ENCODE measurements at regions not wholly inside any gene's neighbourhood (a gene's known extent, or its start where the extent isn't known, plus 50 kb on each side); places are given as distances from the start of the nearest gene placed in this dataset.

DNA sequence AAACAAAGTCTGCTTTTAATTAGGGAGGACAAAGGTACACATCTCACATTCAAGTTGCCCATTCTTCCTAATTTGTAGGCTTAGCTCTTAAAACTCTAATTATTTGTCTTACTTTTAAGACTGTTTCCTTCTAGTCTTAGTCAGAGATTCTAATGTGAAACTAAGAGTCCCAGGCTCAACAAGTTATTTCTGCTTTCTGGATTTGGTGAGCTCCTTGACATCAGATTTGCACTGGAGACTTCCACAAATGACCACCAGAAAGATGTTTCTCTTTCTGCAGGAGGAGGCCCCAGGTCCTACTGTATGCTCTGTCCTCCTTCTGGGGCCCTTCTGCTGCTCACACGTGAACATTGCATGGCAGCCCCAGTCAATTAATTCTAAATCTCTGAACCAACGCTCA, 194.2 kb upstream of the JUN start:
- no peak for DNase-seq

DNA sequence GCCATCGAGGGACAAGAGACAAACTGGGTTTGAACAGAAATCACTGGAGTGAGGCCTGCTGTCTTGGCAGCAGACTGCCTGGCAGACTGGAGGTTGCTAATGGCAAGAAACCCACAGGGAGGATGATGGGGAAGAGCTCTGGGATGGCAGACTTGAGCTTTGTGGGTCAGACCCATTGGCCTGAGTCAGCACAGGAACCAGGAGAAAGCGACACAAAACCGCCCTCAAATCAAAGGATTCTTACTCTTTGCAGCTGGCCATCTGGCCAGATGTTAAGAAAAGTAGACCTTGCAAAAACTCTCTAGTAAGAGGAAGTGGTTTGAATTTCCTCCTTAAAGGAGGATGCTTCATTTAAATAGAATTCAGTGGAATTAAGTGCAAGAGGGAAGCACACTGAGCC, 195.2 kb upstream of the JUN start:
- no peak for DNase-seq

DNA sequence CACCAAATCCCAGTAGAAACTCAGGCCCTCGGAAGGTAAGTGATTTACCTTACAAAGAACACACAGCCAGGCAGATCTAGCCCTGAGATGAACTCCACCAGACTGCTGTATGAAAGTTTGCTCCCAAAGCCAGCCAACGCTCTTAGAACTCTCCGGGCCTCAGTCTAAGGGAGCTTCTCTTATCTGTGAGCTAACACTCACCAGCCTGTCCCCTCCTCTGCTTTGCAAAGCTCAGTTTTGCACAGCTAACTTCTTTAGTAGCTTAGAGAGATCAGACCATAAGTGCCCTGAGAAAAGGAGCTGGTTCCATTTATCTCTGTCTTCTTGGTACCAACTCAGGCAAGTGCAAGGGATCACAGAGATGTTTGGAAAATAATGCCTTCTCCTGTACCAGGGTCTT, 195.8 kb upstream of the JUN start:
- no peak for DNase-seq

DNA sequence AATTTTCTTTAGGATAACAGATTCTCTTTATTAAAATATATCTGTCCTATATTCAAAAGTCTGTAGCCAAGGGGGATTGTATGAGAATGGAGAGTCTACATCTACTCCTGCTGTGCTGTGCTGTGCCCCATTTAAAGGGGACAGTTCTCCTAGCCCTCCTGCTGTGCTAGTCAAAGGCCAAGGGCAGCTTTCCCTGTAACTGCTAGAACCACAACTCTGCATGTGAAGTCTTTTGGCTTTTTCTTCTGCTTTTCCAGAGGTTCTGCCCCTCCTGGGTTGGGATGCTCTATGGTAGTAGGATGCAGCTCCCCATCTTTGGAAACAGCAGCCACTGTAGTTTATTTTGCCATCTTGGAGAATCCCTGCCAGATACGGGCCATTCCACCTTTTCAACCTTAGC, 197.5 kb upstream of the JUN start:
- DNase-seq, result no peak

DNA sequence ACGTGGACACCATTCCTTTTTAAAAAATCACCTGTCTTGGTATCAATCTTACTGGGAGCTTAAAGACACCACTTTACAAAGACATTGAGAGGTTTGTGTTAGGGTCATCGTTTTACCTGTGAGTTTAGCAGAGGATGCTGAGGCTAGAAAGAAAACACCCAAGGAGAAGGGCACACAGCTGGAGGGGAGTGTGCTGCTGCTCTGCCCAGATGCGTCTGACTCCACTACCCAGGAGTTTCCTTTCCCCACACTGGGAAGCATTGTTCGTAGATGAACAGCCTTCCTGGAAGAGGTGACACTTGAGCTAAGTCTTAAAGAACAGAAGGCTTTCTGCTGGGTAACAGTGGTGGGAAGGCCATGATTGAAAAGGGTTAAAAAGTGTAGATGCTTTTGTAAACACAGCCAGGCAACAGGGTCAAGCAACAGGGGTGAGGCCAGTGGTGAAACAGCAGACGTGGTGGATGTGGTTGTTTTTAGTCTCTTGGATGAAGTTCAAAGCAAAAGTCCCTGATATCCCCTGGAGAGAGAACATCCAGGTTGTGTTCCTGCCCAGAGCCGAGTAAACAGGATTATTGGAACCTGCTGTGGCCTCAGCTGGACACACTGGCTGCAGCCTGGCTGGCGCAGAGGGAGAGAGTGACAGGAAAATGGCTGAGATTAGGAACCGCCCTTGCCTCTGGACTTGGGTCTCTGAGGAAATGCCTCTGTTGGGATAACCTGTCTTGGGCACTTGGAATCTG, 198.6 kb upstream of the JUN start:
- DNase-seq, result no peak

DNA sequence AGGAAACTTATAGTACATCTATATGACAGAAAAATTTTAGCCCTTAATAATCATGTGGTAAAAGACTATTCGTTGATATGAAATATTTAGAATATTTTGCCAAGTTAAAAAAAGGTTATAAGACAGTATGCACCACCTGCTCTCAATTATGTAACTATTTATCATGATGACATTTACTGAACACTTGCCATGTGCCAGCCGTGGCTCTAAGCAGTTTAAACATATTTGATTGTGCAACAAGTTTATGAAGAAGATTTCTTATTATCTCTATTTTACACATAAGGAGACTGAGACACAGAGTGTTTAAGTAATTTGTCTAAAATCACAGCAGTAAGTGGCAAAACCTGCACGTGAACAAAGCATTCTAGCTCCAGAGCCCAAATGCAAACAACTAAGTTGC, 199.3 kb upstream of the JUN start:
- DNase-seq, result no peak

DNA sequence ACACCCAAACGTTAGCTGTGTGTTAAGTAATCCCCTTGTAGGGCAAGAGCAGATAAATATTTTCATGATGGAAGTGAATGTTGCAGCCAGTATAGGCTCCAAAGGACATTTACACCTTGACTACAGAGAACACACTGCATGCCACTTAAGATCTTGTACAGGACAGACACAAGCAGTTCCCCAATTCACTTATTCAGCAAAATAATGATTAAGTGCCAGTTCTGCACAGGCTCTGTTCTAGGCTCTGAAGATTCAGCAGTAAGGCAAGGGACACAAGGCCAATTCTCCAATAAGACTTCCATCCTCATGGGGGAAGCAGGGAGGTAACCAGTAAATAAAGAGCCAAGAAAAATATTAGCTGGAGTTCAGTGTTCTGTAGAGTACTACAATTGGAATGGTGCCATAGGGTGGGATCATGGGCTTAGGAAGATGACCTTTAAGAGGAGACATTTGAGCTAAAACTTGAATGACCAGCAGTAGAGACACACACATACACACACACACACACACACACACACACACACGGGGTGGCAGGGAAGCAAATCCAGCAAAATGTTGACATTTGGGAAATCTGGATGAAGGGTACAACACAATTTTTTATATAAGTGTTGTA, 199.9 kb upstream of the JUN start:
- DNase-seq, result no peak

DNA sequence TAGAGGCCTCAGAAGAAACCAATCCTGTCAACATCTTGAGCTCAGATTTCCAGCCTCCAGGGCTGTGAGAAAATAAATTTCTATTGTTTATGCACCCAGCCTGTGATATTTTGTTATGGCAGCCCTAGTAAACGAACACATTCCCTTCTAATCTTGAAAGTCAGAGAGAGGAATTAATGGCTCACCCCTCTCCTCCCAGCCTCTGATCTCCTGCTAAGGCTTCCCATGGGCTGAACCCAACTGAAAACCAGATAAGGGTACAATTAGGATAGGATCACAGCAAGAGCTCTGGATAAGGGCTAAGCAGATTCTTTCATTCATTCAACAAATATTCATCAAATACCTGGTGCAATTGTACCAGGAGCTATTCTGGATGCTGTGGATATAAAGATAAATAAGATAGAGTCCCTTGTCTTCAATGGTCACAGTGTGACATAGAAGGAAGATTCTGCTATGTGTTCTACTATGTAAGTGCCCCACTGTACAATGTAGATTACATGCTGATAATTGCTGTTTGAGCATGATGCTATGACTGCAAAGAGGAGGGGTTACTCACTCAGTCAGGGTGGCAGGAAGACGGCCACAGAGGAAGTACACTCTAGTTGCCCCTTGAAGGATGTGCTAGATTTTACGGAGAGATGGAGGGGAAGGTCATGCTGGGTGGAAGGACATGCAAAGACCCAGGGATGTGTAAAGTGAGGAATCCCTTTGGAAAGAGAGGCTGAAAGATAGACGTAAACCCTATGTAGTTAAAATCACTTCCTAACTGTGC, 203.3 kb upstream of the JUN start:
- DNase-seq, result no peak

DNA sequence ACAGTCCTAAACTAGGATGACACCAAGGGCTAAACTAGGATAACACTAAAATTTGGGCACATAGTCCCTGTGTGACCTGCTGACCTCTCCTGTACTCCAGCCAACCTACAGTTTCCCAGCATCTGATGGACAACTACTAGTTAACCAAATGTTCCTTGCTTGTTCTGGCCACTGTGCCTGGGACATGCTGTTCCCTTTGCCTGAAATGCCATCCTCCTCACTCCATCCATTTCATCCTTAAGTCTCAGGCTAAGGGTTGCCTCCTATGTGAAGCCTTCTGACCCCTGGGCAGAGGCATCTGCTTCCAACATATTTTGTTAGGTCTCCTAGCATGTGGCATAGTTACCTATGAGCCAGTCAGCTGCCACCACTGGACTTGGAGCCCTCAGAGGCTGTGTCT, 204.9 kb upstream of the JUN start:
- no peak for DNase-seq

DNA sequence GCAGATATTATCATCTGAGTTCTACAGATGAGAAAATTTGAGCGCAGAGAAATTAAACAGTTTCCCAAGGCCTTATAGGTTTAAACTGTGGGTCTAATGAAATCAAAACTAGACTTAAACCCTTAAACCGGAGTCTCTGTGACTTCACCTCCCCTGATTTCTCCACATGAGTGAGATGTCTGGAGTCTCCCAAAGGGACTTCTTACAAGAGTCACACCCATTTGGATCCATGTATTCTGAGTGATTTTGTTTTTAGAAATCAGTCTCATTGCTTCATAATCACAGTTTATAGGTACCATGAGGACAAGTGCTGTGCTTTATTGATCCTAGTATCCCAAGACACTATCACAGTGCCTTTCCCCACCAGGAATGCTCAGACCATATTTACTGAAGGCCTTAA, 206.0 kb upstream of the JUN start:
- DNase-seq, result no peak

DNA sequence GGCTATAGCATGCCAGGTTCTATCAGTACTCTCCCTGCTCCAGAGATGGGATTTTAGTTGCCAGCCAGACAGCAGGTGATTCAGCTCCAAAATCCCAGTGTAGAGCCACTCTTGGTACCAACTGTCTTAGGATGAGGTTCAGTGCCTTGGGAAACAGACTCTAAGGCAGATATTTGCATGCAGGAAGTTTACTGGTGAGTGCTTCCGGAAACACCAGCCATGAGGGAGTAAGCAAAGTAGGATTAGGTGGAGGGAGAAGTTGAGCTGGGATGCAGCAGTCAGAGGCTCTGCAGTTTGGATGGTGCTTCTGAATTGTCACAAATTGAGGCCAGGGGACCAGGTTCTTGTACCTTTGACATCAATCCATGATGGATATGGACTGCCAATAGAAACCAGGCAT, 207.5 kb upstream of the JUN start:
- DNase-seq, result no peak

DNA sequence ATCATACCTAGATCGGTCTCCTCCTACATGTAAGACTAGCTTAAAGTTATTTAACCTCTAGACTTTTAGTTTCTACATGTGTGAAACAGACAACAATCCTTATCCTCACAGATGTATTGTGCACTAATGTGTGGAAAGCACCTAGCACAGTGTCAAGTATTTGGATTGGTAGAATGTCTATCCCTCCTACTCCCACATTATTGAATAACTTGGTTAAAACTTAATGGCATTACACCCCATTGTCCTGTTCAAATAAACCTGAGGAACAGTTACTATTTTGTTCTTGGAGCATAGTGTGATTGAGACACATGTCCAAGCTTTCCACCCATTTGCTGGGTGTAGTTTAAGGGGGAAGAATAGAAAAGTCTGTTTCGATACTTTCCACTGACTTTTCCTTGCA, 208.8 kb upstream of the JUN start:
- no peak for DNase-seq

DNA sequence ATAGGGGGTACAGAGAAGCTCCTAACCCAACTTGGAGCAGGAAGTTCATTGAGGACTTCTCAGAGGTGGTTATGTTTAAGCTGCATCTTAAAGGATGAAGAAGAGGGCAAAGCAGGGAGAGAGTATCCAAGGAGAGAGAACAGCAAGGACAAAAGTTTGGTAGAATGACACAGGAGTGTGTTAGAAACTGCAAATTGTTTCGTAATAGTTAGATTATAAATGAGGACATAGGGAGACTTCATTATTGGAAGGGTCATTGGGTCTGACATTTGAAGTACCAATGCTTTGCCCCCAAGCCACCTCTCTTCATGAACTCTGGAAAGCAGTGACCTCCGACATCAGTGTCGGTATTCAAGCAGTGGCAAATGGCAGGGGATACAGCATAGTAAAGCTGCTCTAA, 209.6 kb upstream of the JUN start:
- DNase-seq, result no peak

DNA sequence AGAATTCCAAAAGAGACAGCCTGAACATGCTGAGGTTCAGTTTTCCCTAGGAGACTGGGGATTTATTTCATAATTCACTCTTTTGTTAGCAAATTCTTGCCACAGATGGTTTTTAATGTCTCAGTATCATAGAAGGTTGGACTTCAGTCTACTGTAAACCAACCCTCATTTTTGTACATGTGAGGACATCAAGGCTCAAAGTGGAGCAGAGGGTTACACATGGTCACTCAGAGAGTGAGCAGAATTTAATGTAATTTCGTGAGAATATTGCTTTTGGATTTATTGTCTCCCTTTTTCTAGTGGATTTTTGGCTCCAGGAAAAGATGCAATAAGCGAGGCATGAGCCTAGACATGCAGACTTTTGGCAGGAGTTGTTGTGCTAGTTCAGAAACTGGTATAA, 210.8 kb upstream of the JUN start:
- no peak for DNase-seq

DNA sequence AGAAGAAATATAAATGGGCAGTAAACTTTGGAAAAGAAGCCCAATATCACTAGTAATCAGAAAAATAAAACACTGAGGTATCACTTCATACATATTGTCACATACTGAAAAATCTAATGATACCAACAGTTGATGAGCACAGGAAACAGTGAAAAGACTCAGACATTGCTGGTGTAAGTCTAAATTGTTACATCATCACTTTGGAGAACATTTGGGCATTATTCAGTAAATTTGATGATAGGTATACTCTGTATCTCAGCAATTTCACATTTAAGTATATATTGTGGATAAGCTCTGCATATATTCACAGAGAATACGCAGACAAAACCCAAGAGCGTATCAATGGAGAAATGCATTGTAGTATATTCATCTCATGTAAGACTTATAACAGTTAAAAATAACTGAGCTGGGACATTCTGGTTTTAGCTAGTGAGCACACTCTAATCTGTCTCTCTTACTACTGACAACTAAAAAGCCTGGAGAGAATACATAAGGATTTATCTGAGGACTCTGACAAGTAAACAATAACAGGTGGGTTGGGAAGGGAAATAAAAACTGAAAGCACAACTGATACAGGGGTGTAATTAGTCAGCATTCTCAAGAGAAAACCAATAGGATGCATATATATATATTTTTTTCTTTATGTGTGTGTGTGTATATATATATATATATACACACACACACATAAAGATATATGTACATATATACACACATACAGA, 212.7 kb upstream of the JUN start:
- no peak for DNase-seq

DNA sequence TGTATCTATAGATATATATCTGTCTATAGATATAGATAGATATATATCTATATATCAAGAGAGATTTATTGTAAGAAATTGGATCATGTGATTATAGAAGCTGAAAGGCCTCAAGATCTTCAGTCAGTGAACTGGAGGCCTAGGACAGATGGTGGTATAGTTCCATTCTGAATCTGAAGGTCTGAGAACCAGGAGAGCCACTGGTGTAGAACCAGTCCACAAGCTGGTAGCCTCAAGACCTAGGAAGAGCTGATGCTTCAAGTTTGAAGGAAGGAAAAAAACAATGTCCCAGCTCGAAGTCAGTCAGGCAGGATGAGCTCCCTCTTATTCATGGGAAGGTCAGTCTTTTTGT, 213.2 kb upstream of the JUN start:
- no peak for DNase-seq

DNA sequence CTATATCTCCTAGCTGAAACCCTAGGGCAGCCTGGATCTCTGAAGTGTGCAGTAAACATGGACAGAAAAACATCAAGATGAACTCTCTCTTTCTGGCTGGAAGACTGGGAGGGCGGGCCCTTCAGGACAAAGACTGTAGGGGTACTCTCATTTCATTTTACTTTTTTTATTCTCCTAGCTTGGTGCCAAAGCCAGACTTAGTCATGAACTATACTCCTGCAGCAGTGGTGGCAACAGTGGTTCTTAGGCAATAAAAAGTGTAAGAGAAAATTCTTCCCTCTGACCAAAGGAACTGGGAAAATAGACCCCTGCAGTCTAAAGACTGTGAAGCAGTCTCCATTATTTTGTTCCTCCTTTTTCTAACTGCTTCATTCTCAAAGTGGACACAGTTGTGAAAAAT, 213.8 kb upstream of the JUN start:
- no peak for DNase-seq

DNA sequence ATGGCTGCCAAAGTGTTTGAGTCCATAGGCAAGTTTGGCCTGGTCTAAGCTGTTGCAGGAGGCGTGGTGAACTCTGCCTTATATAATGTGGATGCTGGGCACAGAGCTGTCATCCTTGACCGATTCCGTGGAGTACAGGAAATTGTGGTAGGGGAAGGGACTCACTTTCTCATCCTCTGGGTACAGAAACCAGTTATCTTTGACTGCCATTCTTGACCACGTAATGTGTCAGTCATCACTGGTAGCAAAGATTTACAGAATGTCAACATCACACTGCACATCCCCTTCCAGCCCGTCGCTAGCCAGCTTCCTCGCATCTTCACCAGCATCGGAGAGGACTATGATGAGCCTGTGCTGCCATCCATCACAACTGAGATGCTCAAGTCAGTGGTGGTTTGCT, 215.8 kb upstream of the JUN start:
- no peak for DNase-seq

DNA sequence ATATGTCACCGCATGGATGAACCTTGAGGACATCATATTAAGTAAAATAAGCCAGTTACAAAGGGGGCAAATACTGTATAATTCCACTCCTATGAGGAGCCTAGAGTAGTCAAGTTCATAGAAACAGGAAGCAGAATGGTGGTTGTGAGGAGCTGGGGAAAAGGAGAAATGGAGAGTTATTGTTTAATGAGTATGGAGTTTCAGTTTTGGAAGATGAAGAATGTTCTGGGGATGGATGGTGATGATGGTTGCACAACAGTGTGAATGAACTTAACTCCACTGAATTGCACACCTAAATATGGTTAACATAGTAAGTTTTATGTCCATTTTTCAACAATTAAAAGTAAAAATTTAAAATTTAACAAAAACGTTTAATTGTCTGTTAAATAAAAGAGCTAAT, 220.9 kb upstream of the JUN start:
- no peak for DNase-seq

DNA sequence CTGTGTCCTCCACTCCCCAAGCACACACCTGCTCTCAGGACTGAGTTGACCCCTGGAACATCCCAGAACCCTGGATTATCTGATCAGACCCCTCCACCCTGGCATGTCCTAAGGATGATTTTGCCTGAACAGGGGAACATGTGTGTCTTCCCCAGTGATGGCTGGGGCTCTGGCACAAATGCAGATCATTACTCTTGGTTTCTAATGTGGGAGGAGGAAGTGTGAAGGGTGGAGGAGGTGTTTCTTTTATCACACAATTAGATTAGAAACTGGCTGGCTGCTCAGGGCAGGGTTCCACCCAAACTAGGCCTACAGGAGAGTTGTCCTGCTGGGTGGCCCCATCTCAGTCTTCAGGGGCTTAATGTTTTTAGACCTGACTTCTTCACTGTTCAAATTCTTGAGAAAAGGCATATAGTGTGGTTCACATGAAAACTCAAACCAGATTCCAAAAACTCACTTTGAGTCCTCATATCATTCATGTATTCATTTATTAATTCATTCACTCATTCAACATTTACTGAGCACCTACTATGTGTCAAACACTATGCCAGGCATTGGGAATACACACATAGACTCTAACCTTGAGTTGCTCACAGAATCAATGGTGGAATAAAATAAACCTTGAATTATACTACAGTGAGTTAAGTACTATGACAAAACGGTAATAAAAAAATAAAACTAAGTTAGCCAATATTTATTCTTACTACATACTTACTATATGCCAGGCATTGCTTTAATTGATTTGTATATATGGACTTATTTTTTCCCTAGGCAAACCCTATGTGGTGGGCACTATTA, 221.8 kb upstream of the JUN start:
- no peak for DNase-seq

DNA sequence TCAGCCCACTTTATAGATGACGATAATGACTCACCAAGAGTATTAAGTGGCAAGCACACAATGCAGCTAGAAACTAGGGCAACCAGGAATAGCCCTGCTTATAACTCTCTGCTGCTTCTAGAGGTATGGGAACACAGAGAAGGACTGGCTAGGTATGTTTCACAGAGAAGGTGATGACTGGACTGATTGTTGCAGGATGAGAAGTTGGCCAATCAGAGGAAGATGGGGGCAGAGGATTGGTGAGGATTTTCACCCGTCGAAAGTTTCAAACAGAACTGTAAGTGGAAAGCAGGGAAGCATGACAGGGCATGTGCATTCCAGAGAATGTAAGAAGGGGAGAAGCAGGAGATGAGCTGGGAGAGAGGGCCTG, 222.4 kb upstream of the JUN start:
- no peak for DNase-seq

DNA sequence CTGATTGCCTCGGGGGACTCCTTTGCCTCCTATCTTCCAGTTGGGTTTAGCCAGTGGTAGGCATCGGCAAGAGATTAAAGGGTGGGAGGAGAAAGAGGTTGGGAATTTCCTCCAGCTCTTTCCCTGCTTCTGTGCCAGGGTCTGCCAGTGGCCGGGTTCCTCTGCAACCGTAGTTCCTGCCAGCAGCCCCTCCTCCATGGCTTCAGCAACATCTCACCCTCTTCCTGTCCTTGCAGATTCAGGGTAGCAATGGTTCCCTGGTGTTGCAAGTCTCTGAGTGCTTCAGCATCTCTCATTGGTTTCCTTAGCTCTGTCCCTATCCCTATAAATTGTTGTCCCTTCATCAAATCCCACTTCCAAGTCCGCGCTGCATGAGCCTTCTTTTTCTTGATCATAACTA, 223.1 kb upstream of the JUN start:
- DNase-seq, result no peak

DNA sequence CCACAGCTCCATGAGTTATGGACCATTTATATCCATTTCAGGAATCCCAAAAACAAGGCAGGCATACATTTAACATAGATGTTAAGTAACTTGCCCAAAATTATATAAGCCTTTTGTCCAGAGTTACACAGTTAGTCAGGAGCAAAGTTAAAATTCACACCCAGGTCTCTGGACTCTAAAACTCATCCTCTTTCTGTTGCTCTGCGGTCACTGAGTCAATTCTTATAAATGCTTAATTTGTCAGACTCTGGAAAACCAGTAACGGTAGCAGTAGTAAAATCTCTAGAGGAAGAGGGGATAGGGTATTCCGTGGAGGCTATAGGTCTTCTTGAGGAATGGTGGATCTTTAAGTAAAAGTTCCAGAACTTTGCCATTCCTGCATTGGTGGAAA, 223.6 kb upstream of the JUN start:
- DNase-seq, result no peak
